Endothelial cell of umbilical vein (primary cell): ENCODE measurements at regions not wholly inside any gene's neighbourhood (a gene's known extent, or its start where the extent isn't known, plus 50 kb on each side); places are given as distances from the start of the nearest gene placed in this dataset.

Experiments
- CTCF ChIP-seq, 2 donors: IDR thresholded peaks; 1 replicate in 1 of 2; 2 replicates in 1 of 2; pipeline ENCODE4 v1.5.1; 2011; ENCODE audit warnings: low read length in 2 of 2, mild to moderate bottlenecking in 2 of 2, moderate library complexity in 2 of 2, control low read depth in 1 of 2, inconsistent platforms in 1 of 2, low read depth in 1 of 2; ENCODE audit not compliant: insufficient read depth in 1 of 2; ENCODE audit errors: extremely low read depth in 1 of 2
- EZH2 ChIP-seq: IDR thresholded peaks from 2 replicates; pipeline ENCODE4 v1.6.1; 2012; ENCODE audit warnings: borderline replicate concordance, low read depth, mild to moderate bottlenecking, moderate library complexity, low read length, inconsistent platforms; ENCODE audit not compliant: severe bottlenecking
- GATA2 ChIP-seq: IDR thresholded peaks from 2 replicates; pipeline ENCODE4 v1.7.0; 2011; ENCODE audit warnings: low read depth, mild to moderate bottlenecking, moderate library complexity, mixed read lengths, low read length; ENCODE audit not compliant: insufficient read length, insufficient read depth
- JUN ChIP-seq: IDR thresholded peaks from 2 replicates; pipeline ENCODE4 v1.6.1; 2011; ENCODE audit warnings: borderline replicate concordance, low read depth; ENCODE audit not compliant: insufficient read length, insufficient read depth
- MAX ChIP-seq: IDR thresholded peaks from 2 replicates; pipeline ENCODE4 v1.6.1; 2011; ENCODE audit not compliant: insufficient read depth, insufficient read length
- MYC ChIP-seq: IDR thresholded peaks from one replicate; pipeline ENCODE4 v1.6.1; 2011; ENCODE audit warnings: mild to moderate bottlenecking, low read depth, low read length
- POLR2A ChIP-seq: IDR thresholded peaks from 2 replicates; pipeline ENCODE4 v1.6.1; 2012; ENCODE audit warnings: low read depth, mild to moderate bottlenecking, control low read depth, low read length
- POLR2AphosphoS5 ChIP-seq: IDR thresholded peaks from 2 replicates; pipeline ENCODE4 v1.6.1; 2012; ENCODE audit warnings: low read depth, mild to moderate bottlenecking, control low read depth, low read length, moderate library complexity; ENCODE audit not compliant: insufficient read depth

GRCh38 chr6:119934816-119935215 lies 585.3 kb upstream of the MAN1A1 start:
- no peak for TF ChIP-seq CTCF (IDR thresholded peaks at IDR 0.05; ENCODE audit: extremely low read depth in 1 of 2, insufficient read depth in 1 of 2, low read depth in 1 of 2, low read length in 2 of 2)
- TF ChIP-seq MAX = no peak
- TF ChIP-seq POLR2AphosphoS5 = no peak
- TF ChIP-seq POLR2A = no peak
- TF ChIP-seq EZH2 = no peak
- TF ChIP-seq MYC = no peak
- TF ChIP-seq GATA2 = no peak
- no peak for TF ChIP-seq JUN
